CD14-positive monocyte (primary cell): ENCODE measurements at regions not wholly inside any gene's neighbourhood (a gene's known extent, or its start where the extent isn't known, plus 50 kb on each side); places are given as distances from the start of the nearest gene placed in this dataset.

Experiments used
- DNase-seq, 3 donors: peaks; one replicate each; pipeline ENCODE4 v3.0.0-alpha.2; 2011 to 2022
- H2AFZ ChIP-seq: 2 replicates; pipeline ENCODE4 v1.6.0; 2012; ENCODE audit warnings: mild to moderate bottlenecking, low read depth, low read length, inconsistent platforms; ENCODE audit not compliant: insufficient read depth, poor library complexity, severe bottlenecking
- H3K27ac ChIP-seq, 2 donors: 1 replicate in 1 of 2; 2 replicates in 1 of 2; pipeline ENCODE4 v1.5.1; 2012 to 2013; ENCODE audit warnings: low read length in 2 of 2, control low read depth in 1 of 2, inconsistent platforms in 1 of 2, low read depth in 1 of 2, mild to moderate bottlenecking in 1 of 2
- H3K27me3 ChIP-seq, 2 donors: one replicate each; pipeline versions ENCODE4 v1.6.0 to v1.6.1; 2011 to 2013; ENCODE audit warnings: low read length in 2 of 2; ENCODE audit not compliant: control insufficient read depth in 2 of 2, insufficient read depth in 2 of 2
- H3K36me3 ChIP-seq, 2 donors: replicated peaks in 1 of 2; 1 replicate in 1 of 2; 2 replicates in 1 of 2; pipeline versions ENCODE4 v1.5.1 to v1.6.1; 2012 to 2013; ENCODE audit warnings: low read length in 2 of 2, control low read depth in 1 of 2, inconsistent platforms in 1 of 2, mild to moderate bottlenecking in 1 of 2; ENCODE audit not compliant: insufficient read depth in 2 of 2, control insufficient read depth in 1 of 2
- H3K4me1 ChIP-seq, 2 donors: 1 replicate in 1 of 2; 2 replicates in 1 of 2; pipeline versions ENCODE4 v1.5.1 to v1.6.1; 2012 to 2013; ENCODE audit warnings: low read length in 2 of 2, control low read depth in 1 of 2, inconsistent platforms in 1 of 2, mild to moderate bottlenecking in 1 of 2, moderate library complexity in 1 of 2; ENCODE audit not compliant: insufficient read depth in 2 of 2, control insufficient read depth in 1 of 2
- H3K4me2 ChIP-seq: replicated peaks from 2 replicates; pipeline ENCODE3; 2012; ENCODE audit warnings: low read length, moderate library complexity, mild to moderate bottlenecking; ENCODE audit not compliant: poor library complexity, severe bottlenecking; ENCODE audit errors: extremely low read depth
- H3K4me3 ChIP-seq, 3 experiments: fragments of 200-600 bp in 1 of 3; sonication (generic) in 1 of 3; replicated peaks in 1 of 3; 1 replicate in 2 of 3; 2 replicates in 1 of 3; pipeline ENCODE4 v1.5.1; 2011 to 2013; ENCODE audit warnings: low read length in 3 of 3, mild to moderate bottlenecking in 3 of 3, control low read depth in 2 of 3, low read depth in 2 of 3, inconsistent platforms in 1 of 3, moderate library complexity in 1 of 3
- H3K79me2 ChIP-seq: 2 replicates; pipeline ENCODE4 v1.6.0; 2012; ENCODE audit warnings: mild to moderate bottlenecking, control low read depth, inconsistent platforms, low read length, moderate library complexity; ENCODE audit not compliant: insufficient read depth
- H3K9ac ChIP-seq: 2 replicates; pipeline ENCODE4 v1.6.0; 2017; ENCODE audit warnings: low read length, mild to moderate bottlenecking; ENCODE audit not compliant: insufficient read depth, poor library complexity, severe bottlenecking
- H3K9me3 ChIP-seq, 2 donors: replicated peaks in 1 of 2; 1 replicate in 1 of 2; 2 replicates in 1 of 2; pipeline versions ENCODE4 v1.5.1 to v1.6.1; 2012 to 2013; ENCODE audit warnings: low read length in 2 of 2, control low read depth in 1 of 2; ENCODE audit not compliant: control insufficient read depth in 1 of 2, insufficient read depth in 1 of 2
- H4K20me1 ChIP-seq: 2 replicates; pipeline ENCODE4 v1.6.0; 2012; ENCODE audit warnings: mild to moderate bottlenecking, low read length, control low read depth, moderate library complexity; ENCODE audit not compliant: insufficient read depth
- H3K27ac Mint-ChIP-seq, 7 donors: one replicate each; pipeline ENCODE4 v1.8.0; 2020; ENCODE audit warnings: mild to moderate bottlenecking in 7 of 7, mixed read lengths in 7 of 7, moderate library complexity in 6 of 7, inconsistent platforms in 2 of 7
- H3K27me3 Mint-ChIP-seq, 3 donors: one replicate each; pipeline ENCODE4 v1.8.0; 2021 to 2022; ENCODE audit warnings: low read depth in 3 of 3, mild to moderate bottlenecking in 3 of 3, mixed read lengths in 3 of 3, moderate library complexity in 3 of 3, inconsistent platforms in 1 of 3
- H3K36me3 Mint-ChIP-seq, 2 donors: one replicate each; pipeline ENCODE4 v1.8.0; 2020; ENCODE audit warnings: mixed read lengths in 2 of 2, inconsistent platforms in 1 of 2, mild to moderate bottlenecking in 1 of 2
- H3K4me1 Mint-ChIP-seq: one replicate; pipeline ENCODE4 v1.8.0; 2020; ENCODE audit warnings: mild to moderate bottlenecking, mixed read lengths
- H3K4me3 Mint-ChIP-seq, 2 donors: one replicate each; pipeline ENCODE4 v1.8.0; 2020; ENCODE audit warnings: mild to moderate bottlenecking in 2 of 2, mixed read lengths in 2 of 2, moderate library complexity in 1 of 2
- H3K9me3 Mint-ChIP-seq, 7 donors: one replicate each; pipeline ENCODE4 v1.8.0; 2020 to 2022; ENCODE audit warnings: mixed read lengths in 7 of 7, mild to moderate bottlenecking in 6 of 7, moderate library complexity in 6 of 7, inconsistent platforms in 2 of 7
- WGBS: methylation state at CpG from one replicate; pipeline ENCODE4 v1.1.5; 2013; ENCODE audit warnings: missing lambda C conversion rate; ENCODE audit not compliant: insufficient coverage; 5-methylcytosine and 5-hydroxymethylcytosine counted together
- intact Hi-C, 2 donors: fragments of 100-400 bp; cut with micrococcal nuclease; formaldehyde crosslinking; loops; one replicate each; pipeline versions ENCODE4 v1.15.0 to v1.15.1; 2023
- TF ChIP-seq, protein P1 (sequence below): fragments of 200-600 bp; IDR thresholded peaks from one replicate; pipeline ENCODE4 v1.8.0; 2022; ENCODE audit warnings: antibody characterized with exemption, mild to moderate bottlenecking

DNA sequence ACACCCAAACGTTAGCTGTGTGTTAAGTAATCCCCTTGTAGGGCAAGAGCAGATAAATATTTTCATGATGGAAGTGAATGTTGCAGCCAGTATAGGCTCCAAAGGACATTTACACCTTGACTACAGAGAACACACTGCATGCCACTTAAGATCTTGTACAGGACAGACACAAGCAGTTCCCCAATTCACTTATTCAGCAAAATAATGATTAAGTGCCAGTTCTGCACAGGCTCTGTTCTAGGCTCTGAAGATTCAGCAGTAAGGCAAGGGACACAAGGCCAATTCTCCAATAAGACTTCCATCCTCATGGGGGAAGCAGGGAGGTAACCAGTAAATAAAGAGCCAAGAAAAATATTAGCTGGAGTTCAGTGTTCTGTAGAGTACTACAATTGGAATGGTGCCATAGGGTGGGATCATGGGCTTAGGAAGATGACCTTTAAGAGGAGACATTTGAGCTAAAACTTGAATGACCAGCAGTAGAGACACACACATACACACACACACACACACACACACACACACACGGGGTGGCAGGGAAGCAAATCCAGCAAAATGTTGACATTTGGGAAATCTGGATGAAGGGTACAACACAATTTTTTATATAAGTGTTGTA lies 199.9 kb upstream of the JUN start:
- H3K27me3 ChIP-seq: no peaks in the 10 kb centered on the region
- H3K9me3 ChIP-seq: no peaks in the 10 kb centered on the region
- Mint-ChIP-seq H3K4me3 (no peak overlapping the region), H3K4me1 (peaks cover 26% of the 10 kb centered on the region), H3K27ac (no peak overlapping the region), H3K9me3 (peaks cover 0 to 2% (median 0%) of the 10 kb centered on the region in 7 donors), H3K27me3 (peaks cover 0 to 3% (median 2%) of the 10 kb centered on the region in 3 donors), H3K36me3 (no peaks in the 10 kb centered on the region)
- no peak overlapping the region for H3K27ac ChIP-seq
- H3K36me3 ChIP-seq: no peaks in the 10 kb centered on the region
- no peaks in the 10 kb centered on the region for H4K20me1 ChIP-seq
- H3K4me3 ChIP-seq: no peak overlapping the region
- intact Hi-C loops: no loop called here
- no peak overlapping the region for H3K9ac ChIP-seq
- no peak overlapping the region for H3K4me2 ChIP-seq
- DNase-seq: no peak
- H3K79me2 ChIP-seq: no peaks in the 10 kb centered on the region
- H2AFZ ChIP-seq: no peak overlapping the region
- WGBS: no CpG with 5 or more reads among the region's 2 CpGs
- TF ChIP-seq, protein P1, sequence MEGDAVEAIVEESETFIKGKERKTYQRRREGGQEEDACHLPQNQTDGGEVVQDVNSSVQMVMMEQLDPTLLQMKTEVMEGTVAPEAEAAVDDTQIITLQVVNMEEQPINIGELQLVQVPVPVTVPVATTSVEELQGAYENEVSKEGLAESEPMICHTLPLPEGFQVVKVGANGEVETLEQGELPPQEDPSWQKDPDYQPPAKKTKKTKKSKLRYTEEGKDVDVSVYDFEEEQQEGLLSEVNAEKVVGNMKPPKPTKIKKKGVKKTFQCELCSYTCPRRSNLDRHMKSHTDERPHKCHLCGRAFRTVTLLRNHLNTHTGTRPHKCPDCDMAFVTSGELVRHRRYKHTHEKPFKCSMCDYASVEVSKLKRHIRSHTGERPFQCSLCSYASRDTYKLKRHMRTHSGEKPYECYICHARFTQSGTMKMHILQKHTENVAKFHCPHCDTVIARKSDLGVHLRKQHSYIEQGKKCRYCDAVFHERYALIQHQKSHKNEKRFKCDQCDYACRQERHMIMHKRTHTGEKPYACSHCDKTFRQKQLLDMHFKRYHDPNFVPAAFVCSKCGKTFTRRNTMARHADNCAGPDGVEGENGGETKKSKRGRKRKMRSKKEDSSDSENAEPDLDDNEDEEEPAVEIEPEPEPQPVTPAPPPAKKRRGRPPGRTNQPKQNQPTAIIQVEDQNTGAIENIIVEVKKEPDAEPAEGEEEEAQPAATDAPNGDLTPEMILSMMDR: no peak
- H3K4me1 ChIP-seq: peaks cover 10 to 11% of the 10 kb centered on the region in 2 donors

DNA sequence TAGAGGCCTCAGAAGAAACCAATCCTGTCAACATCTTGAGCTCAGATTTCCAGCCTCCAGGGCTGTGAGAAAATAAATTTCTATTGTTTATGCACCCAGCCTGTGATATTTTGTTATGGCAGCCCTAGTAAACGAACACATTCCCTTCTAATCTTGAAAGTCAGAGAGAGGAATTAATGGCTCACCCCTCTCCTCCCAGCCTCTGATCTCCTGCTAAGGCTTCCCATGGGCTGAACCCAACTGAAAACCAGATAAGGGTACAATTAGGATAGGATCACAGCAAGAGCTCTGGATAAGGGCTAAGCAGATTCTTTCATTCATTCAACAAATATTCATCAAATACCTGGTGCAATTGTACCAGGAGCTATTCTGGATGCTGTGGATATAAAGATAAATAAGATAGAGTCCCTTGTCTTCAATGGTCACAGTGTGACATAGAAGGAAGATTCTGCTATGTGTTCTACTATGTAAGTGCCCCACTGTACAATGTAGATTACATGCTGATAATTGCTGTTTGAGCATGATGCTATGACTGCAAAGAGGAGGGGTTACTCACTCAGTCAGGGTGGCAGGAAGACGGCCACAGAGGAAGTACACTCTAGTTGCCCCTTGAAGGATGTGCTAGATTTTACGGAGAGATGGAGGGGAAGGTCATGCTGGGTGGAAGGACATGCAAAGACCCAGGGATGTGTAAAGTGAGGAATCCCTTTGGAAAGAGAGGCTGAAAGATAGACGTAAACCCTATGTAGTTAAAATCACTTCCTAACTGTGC lies 203.3 kb upstream of the JUN start:
- peak overlapping the region in 1 of 7 donors; percentile 56 for H3K27ac Mint-ChIP-seq
- H3K27ac ChIP-seq: no peak overlapping the region
- H3K4me3 ChIP-seq: no peak overlapping the region
- no peaks in the 10 kb centered on the region for H3K27me3 ChIP-seq
- H3K27me3 Mint-ChIP-seq: peaks cover 2 to 3% (median 2%) of the 10 kb centered on the region in 3 donors
- no peaks in the 10 kb centered on the region for H4K20me1 ChIP-seq
- no peaks in the 10 kb centered on the region for H3K4me1 ChIP-seq
- H3K9me3 ChIP-seq: no peaks in the 10 kb centered on the region
- DNase-seq: no peak
- H3K79me2 ChIP-seq: no peaks in the 10 kb centered on the region
- no peak overlapping the region for H3K9ac ChIP-seq
- no peak overlapping the region for H2AFZ ChIP-seq
- intact Hi-C loops: no loop called here
- no peak overlapping the region for H3K4me3 Mint-ChIP-seq
- 0% methylated on average over 2 of the region's 4 CpGs for WGBS
- TF ChIP-seq, protein P1: no peak
- H3K4me2 ChIP-seq: no peak overlapping the region
- no peaks in the 10 kb centered on the region for H3K36me3 Mint-ChIP-seq
- peaks cover 0 to 2% (median 0%) of the 10 kb centered on the region in 7 donors for H3K9me3 Mint-ChIP-seq
- H3K4me1 Mint-ChIP-seq: peaks cover 17% of the 10 kb centered on the region
- H3K36me3 ChIP-seq: no peaks in the 10 kb centered on the region
